GM12874 (cell line): ENCODE measurements at regions not wholly inside any gene's neighbourhood (a gene's known extent, or its start where the extent isn't known, plus 50 kb on each side); places are given as distances from the start of the nearest gene placed in this dataset.

Experiments
- TF ChIP-seq, protein P1 (sequence below): IDR thresholded peaks from 2 replicates; pipeline ENCODE4 v1.5.1; 2011; ENCODE audit warnings: low read depth, mild to moderate bottlenecking, control low read depth, low read length, moderate library complexity; ENCODE audit not compliant: insufficient read depth

DNA sequence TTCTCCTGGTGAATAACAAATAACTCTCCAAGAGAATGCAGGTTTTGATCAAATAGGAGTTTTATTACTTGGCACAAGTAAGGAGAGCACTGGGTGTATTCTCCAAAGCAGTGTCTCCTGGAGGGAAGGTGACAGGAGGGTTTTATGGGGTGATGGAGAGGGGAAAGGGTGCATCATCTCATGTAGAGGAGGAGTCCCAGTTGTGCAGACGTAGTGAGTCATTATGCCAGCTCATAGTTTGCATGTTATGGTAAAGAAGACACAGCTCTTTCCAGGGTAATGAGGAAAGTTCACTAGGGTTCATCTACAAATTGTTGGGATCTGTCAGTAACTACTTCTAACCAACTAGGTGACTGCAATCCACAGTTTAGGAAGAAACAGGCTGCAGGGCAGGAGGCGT, 347.9 kb upstream of the MEOX2 start:
- TF ChIP-seq, protein P1, sequence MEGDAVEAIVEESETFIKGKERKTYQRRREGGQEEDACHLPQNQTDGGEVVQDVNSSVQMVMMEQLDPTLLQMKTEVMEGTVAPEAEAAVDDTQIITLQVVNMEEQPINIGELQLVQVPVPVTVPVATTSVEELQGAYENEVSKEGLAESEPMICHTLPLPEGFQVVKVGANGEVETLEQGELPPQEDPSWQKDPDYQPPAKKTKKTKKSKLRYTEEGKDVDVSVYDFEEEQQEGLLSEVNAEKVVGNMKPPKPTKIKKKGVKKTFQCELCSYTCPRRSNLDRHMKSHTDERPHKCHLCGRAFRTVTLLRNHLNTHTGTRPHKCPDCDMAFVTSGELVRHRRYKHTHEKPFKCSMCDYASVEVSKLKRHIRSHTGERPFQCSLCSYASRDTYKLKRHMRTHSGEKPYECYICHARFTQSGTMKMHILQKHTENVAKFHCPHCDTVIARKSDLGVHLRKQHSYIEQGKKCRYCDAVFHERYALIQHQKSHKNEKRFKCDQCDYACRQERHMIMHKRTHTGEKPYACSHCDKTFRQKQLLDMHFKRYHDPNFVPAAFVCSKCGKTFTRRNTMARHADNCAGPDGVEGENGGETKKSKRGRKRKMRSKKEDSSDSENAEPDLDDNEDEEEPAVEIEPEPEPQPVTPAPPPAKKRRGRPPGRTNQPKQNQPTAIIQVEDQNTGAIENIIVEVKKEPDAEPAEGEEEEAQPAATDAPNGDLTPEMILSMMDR, result no peak

DNA sequence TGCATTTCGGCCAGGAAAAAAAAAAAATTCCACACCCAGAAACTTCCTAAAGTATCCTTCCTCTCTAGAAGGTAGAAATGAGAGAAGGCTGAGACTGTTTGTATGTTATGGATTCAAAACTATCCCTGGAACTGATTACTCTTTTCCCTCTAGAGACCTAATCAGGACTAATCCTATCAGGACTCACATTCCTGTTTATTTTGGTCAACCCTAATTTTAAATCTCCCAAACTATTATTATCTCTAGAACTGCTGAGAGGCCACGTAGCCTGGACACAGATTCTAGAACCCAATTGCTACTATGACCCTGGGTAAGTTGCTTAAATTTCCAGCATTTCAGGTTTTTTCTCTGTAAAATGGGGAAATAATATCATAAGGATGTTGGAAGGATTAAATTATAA, 346.8 kb upstream of the MEOX2 start:
- TF ChIP-seq, protein P1, result no peak

DNA sequence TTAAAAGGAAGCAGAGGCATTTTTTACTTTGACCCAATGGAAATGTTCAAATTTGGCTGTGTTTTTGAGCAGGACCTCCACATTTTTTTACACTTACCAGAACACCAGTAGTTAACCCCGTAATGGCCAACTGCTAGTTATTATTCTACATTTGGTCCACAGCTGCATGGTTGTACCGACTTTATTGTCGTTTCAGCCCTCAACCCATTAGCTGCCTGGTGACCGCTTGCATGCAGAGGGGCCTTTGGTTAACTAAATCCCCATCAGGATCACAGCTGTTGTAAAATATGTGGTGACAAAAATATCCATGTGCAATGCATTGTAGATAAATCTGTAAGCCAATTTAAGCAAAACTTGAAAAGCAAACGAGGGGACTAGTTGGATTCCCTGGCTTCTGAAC, 342.2 kb upstream of the MEOX2 start:
- TF ChIP-seq, protein P1, result no peak

DNA sequence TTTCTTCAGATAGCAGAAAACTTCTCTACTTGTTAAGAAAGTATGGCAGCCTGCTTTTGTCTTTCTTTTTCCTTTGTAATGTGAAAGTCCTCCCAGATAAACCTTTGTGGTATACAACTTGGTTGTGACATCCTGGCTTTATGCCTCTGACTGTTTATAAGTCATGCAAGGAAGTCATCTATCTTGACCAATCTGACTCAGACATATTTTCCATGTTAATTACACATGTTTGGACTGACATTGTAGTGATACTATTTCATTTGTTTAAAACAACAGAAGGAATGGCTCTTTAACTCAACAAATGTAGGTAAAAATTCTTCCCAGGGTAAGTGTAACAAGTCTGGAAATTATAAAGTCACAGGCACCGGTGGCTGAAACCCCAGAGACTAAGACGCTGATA, 341.6 kb upstream of the MEOX2 start:
- TF ChIP-seq, protein P1, result no peak

DNA sequence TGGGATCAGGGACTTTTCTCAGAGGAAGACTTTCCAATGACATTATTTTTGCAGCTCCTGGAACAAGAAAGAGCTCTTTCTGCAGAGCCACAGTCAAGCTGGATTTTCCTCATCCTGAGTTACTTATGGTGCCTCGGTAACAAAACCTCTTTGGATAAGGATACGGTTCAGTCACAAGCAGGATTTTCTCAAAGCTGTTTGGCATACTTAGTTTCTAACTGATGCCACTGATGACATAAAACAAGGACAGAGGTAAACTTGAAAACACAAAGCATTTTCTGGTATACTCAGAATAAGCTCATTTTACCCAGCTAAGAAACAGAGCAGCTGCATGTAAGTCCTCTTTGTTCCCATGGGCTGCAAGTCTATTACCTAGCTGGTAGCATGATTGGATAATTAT, 340.9 kb upstream of the MEOX2 start:
- TF ChIP-seq, protein P1, result no peak

DNA sequence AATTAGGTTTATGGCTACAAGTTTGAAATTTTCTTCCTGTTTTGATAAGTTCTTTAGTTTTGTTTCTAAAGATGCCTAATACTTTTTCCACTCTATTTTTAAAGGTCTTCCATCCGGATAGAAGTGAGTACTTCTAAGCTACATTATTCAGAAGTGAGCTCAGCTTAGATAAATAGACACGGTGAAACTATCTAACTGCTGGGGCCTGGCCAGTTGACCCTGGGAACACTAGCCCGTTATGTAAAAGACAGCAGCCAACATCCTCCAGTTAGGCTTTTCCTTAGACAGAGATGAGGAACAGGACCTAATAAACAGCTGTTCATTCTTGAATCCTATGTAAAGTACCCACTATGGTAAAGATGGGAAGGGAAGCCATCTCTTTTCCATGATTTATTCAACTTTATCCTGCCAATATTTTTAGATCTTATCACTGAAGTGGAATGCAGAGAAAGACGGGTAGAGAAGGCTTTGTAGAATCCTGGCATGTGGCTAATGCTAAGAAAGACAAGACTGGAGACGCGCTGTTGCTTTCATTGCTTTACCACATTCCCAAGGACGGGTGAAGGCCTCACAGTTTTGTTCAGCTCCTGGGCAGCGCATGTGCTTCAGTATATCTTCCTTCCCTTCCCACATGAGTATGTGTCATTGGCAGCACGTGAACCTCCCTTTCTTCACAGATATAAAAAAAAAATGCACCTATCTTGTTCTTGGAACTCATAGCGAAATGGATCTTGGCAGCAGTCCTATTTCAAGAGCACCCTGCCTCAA, 340.0 kb upstream of the MEOX2 start:
- TF ChIP-seq, protein P1, result no peak

DNA sequence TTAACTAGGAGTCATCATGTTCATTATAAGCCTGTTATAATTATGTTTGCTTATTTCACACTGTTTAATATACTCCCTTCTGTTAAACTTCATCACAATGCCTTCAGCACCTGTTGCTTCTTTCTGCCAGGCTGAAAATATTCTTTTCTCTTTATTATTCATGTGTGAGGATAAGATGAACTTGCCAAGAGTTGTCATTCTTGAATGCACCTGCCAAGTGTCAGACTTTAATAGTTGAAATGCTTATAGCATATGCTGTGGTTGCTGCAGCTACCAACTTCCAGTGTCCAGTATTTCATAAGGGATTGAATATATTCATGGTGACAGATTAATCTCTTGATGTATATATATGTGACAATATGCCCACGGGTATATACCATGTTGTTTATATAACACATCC, 339.2 kb upstream of the MEOX2 start:
- TF ChIP-seq, protein P1, result no peak
